GM12878 (cell line): ENCODE measurements at regions not wholly inside any gene's neighbourhood (a gene's known extent, or its start where the extent isn't known, plus 50 kb on each side); places are given as distances from the start of the nearest gene placed in this dataset.

Source experiments
- ATAC-seq: fragments of 200-7000 bp; cut with Tn5 transposase; 3 replicates; pipeline ENCODE4 v1.9.1; 2020; ENCODE audit warnings: mild to moderate bottlenecking, moderate library complexity
- BruUV-seq: library from RNA; stranded (reverse); fragments of 400-500 nt; replicated peaks from 2 replicates; lab custom pipeline; 2021; lab: Mats Ljungman, UMichigan
- CTCF ChIA-PET: fragments of 300-600 bp; sonication (Branson Sonifier 250); formaldehyde crosslinking; extraction: SDS; loops from one replicate; lab custom pipeline; 2021; ENCODE audit warnings: inconsistent platforms; lab: Yijun Ruan, JAX
- POLR2A ChIA-PET: fragments of 350-600 bp; formaldehyde crosslinking; extraction: SDS; loops from one replicate; lab custom pipeline; 2021; ENCODE audit warnings: inconsistent platforms; lab: Charles Lee
- RAD21 ChIA-PET: fragments of 300-600 bp; sonication (Branson Sonifier 250); formaldehyde crosslinking; loops from one replicate; lab custom pipeline; 2023; ENCODE audit warnings: antibody characterized with exemption; ENCODE audit not compliant: unreplicated experiment; lab: Charles Lee
- SMC1A ChIA-PET: fragments of 300-600 bp; sonication (Branson Sonifier 250); formaldehyde crosslinking; loops from one replicate; lab custom pipeline; 2023; ENCODE audit not compliant: unreplicated experiment, uncharacterized antibody; lab: Charles Lee
- DNase-seq: peaks from one replicate; pipeline ENCODE4 v3.0.0-alpha.2; 2011; ENCODE audit warnings: low read depth, low spot score
- FAIRE-seq: peaks from 3 replicates; lab custom pipeline; 2011; peaks lifted over from hg19 to GRCh38; lab: Jason Lieb, UNC
- H2AFZ ChIP-seq: 2 replicates; pipeline ENCODE4 v1.6.0; 2011; ENCODE audit warnings: low read depth, low read length, control low read depth; ENCODE audit not compliant: control insufficient read depth
- H3K27ac ChIP-seq: 2 replicates; pipeline ENCODE4 v1.5.1; 2011; ENCODE audit warnings: control low read depth; ENCODE audit not compliant: control insufficient read depth, insufficient read depth
- H3K27me3 ChIP-seq, 2 experiments: replicated peaks in 1 of 2; 2 replicates each; pipeline versions ENCODE4 v1.6.0 to v1.6.1; 2011; ENCODE audit warnings: low read length in 1 of 2; ENCODE audit not compliant: control insufficient read depth in 2 of 2, insufficient read depth in 2 of 2
- H3K36me3 ChIP-seq, 2 experiments: 2 replicates each; pipeline ENCODE4 v1.5.1; 2011; ENCODE audit warnings: low read length in 1 of 2; ENCODE audit not compliant: control insufficient read depth in 2 of 2, insufficient read depth in 2 of 2
- H3K4me1 ChIP-seq: 2 replicates; pipeline ENCODE4 v1.6.1; 2011; ENCODE audit warnings: mild to moderate bottlenecking, low read length, moderate library complexity, mixed read lengths; ENCODE audit not compliant: control insufficient read depth, insufficient read depth
- H3K4me2 ChIP-seq: 2 replicates; pipeline ENCODE4 v1.6.0; 2011; ENCODE audit warnings: control low read depth; ENCODE audit not compliant: control insufficient read depth, insufficient read depth
- H3K4me3 ChIP-seq: fragments of 200-600 bp; sonication (generic); 2 replicates; pipeline ENCODE4 v1.5.1; 2016
- H3K79me2 ChIP-seq: 2 replicates; pipeline ENCODE4 v1.6.0; 2011; ENCODE audit warnings: low read length; ENCODE audit not compliant: control insufficient read depth, insufficient read depth
- H3K9ac ChIP-seq: 2 replicates; pipeline ENCODE4 v1.8.0; 2011; ENCODE audit warnings: low read length, control low read depth, mixed read lengths; ENCODE audit not compliant: control insufficient read depth, insufficient read depth
- H3K9me3 ChIP-seq: replicated peaks from 3 replicates; pipeline ENCODE4 v1.5.1; 2011; ENCODE audit warnings: mild to moderate bottlenecking, low read length; ENCODE audit not compliant: control insufficient read depth, insufficient read depth
- H4K20me1 ChIP-seq: 2 replicates; pipeline ENCODE4 v1.6.0; 2011; ENCODE audit not compliant: control insufficient read depth, insufficient read depth
- ATF2 ChIP-seq: IDR thresholded peaks from 2 replicates; pipeline ENCODE4 v1.6.1; 2012; ENCODE audit warnings: low read length, inconsistent platforms
- BACH1 ChIP-seq: fragments of 450-650 bp; IDR thresholded peaks from 2 replicates; pipeline ENCODE4 v1.6.1; 2017; ENCODE audit warnings: mild to moderate bottlenecking, borderline replicate concordance
- BCLAF1 ChIP-seq: fragments of 450-650 bp; IDR thresholded peaks from 2 replicates; pipeline ENCODE4 v1.6.1; 2017; ENCODE audit warnings: antibody characterized with exemption, mild to moderate bottlenecking, moderate library complexity
- FOXK2 ChIP-seq: fragments of 450-650 bp; IDR thresholded peaks from 2 replicates; pipeline ENCODE4 v1.6.1; 2017; ENCODE audit warnings: mild to moderate bottlenecking, moderate library complexity
- GATAD2B ChIP-seq: fragments of 450-650 bp; conservative IDR thresholded peaks from 2 replicates; pipeline ENCODE4 v1.6.1; 2017; ENCODE audit warnings: low read depth, mild to moderate bottlenecking, moderate library complexity
- HDAC2 ChIP-seq: fragments of 200-600 bp; sonication (generic); IDR thresholded peaks from 2 replicates; pipeline ENCODE4 v1.6.1; 2017
- MTA2 ChIP-seq: fragments of 450-650 bp; IDR thresholded peaks from 2 replicates; pipeline ENCODE4 v1.6.1; 2016; ENCODE audit warnings: low read depth, mild to moderate bottlenecking, moderate library complexity
- MTA3 ChIP-seq: IDR thresholded peaks from 2 replicates; pipeline ENCODE4 v1.6.1; 2012; ENCODE audit warnings: low read length, inconsistent platforms, borderline replicate concordance
- POU2F2 ChIP-seq: IDR thresholded peaks from 3 replicates; pipeline ENCODE4 v1.6.1; 2011; ENCODE audit warnings: low read depth, mild to moderate bottlenecking, low read length, borderline replicate concordance
- RAD21 ChIP-seq: IDR thresholded peaks from 2 replicates; pipeline ENCODE4 v1.6.1; 2011; ENCODE audit warnings: mild to moderate bottlenecking, low read depth, low read length, moderate library complexity; ENCODE audit not compliant: insufficient read depth
- RAD51 ChIP-seq: fragments of 450-650 bp; IDR thresholded peaks from 2 replicates; pipeline ENCODE4 v1.6.1; 2016; ENCODE audit warnings: moderate library complexity, mild to moderate bottlenecking, inconsistent platforms
- SIN3A ChIP-seq: IDR thresholded peaks from 2 replicates; pipeline ENCODE4 v1.6.1; 2012; ENCODE audit warnings: low read depth, low read length, improper control_type of control experiment
- SPI1 ChIP-seq: IDR thresholded peaks from 2 replicates; pipeline ENCODE4 v1.6.1; 2011; ENCODE audit warnings: low read depth, mild to moderate bottlenecking, low read length, moderate library complexity, borderline replicate concordance; ENCODE audit not compliant: insufficient read depth
- SUZ12 ChIP-seq: fragments of 200-600 bp; sonication (generic); IDR thresholded peaks from one replicate; pipeline ENCODE4 v1.6.1; 2018; ENCODE audit warnings: antibody characterized with exemption, mild to moderate bottlenecking; ENCODE audit not compliant: unreplicated experiment
- USF1 ChIP-seq: IDR thresholded peaks from 2 replicates; pipeline ENCODE4 v1.6.1; 2011; ENCODE audit warnings: borderline replicate concordance, low read depth, mild to moderate bottlenecking, moderate library complexity, mixed read lengths, low read length; ENCODE audit not compliant: insufficient read depth; ENCODE audit errors: extremely low read length
- ZNF217 ChIP-seq: fragments of 450-650 bp; IDR thresholded peaks from 2 replicates; pipeline ENCODE4 v1.6.1; 2017; ENCODE audit warnings: antibody characterized with exemption, mild to moderate bottlenecking
- WGBS: methylation state at CpG from one replicate; pipeline ENCODE4 v1.1.6; 2016; ENCODE audit warnings: low lambda C conversion rate; ENCODE audit not compliant: insufficient replicate concordance, insufficient coverage; ENCODE audit errors: missing lambda C conversion rate; 5-methylcytosine and 5-hydroxymethylcytosine counted together
- in situ Hi-C: fragments of 300-500 bp; cut with MboI; formaldehyde crosslinking; loops from 9 replicates; pipeline ENCODE4 v1.14.3; 2018; ENCODE audit warnings: mixed read lengths
- intact Hi-C: fragments of 100-400 bp; cut with micrococcal nuclease; formaldehyde crosslinking; loops from one replicate; pipeline ENCODE4 v1.14.2; 2022; ENCODE audit not compliant: unreplicated experiment

- no peak overlapping the region for H3K9ac ChIP-seq
- H3K79me2 ChIP-seq: no peaks in the 10 kb centered on the region
- H3K4me1 ChIP-seq: no peaks in the 10 kb centered on the region
- CTCF ChIA-PET: no interaction called here
- H3K27me3 ChIP-seq: no peaks in the 10 kb centered on the region
- TF ChIP-seq SIN3A (no peak), RAD21 (no peak), ATF2 (no peak)
- H4K20me1 ChIP-seq: no peaks in the 10 kb centered on the region
- no peak overlapping the region for H3K4me2 ChIP-seq
- POLR2A ChIA-PET: no interaction called here
- H3K9me3 ChIP-seq: no peaks in the 10 kb centered on the region
- SMC1A ChIA-PET: no interaction called here
- DNase-seq (no peak), ATAC-seq (no peak), FAIRE-seq (no peak)
- no peak overlapping the region for H2AFZ ChIP-seq
- no peaks in the 10 kb centered on the region for H3K36me3 ChIP-seq
- 41% methylated on average over 1 of the region's 1 CpG for WGBS
- RAD21 ChIA-PET: no interaction called here
- BruUV-seq: no TSS peak
- H3K27ac ChIP-seq: no peak overlapping the region
- in situ Hi-C loops (no loop called here), intact Hi-C loops (no loop called here)
- H3K4me3 ChIP-seq: no peak overlapping the region
Measured at GRCh38 chr9:119701651-119702050, 332.4 kb upstream of the BRINP1 start.

GRCh38 chr9:119698535-119698934 is 329.3 kb upstream of the BRINP1 start:
- H3K4me3 ChIP-seq: no peak overlapping the region
- no peak overlapping the region for H3K4me2 ChIP-seq
- H3K79me2 ChIP-seq: no peaks in the 10 kb centered on the region
- intact Hi-C loops: no loop called here
- FAIRE-seq (no peak), DNase-seq (no peak), ATAC-seq (no peak)
- BruUV-seq: no TSS peak
- no peaks in the 10 kb centered on the region for H3K9me3 ChIP-seq
- no peak overlapping the region for H3K9ac ChIP-seq
- in situ Hi-C loops: no loop called here
- H3K27me3 ChIP-seq: no peaks in the 10 kb centered on the region
- no peaks in the 10 kb centered on the region for H3K36me3 ChIP-seq
- WGBS: 13% methylated on average over 2 of the region's 2 CpGs
- ChIA-PET CTCF (no interaction called here), RAD21 (no interaction called here), POLR2A (no interaction called here), SMC1A (no interaction called here)
- no peak overlapping the region for H2AFZ ChIP-seq
- H3K27ac ChIP-seq: no peak overlapping the region
- no peaks in the 10 kb centered on the region for H4K20me1 ChIP-seq
- no peaks in the 10 kb centered on the region for H3K4me1 ChIP-seq
- TF ChIP-seq BACH1 (no peak), MTA3 (no peak), USF1 (no peak), SPI1 (no peak), ZNF217 (no peak), RAD51 (no peak), HDAC2 (no peak), FOXK2 (no peak), SUZ12 (no peak), GATAD2B (no peak), POU2F2 (no peak), MTA2 (no peak), BCLAF1 (no peak)
